Epithelial cell of proximal tubule (primary cell): ENCODE measurements at regions not wholly inside any gene's neighbourhood (a gene's known extent, or its start where the extent isn't known, plus 50 kb on each side); places are given as distances from the start of the nearest gene placed in this dataset.

ENCODE experiments used
- DNase-seq: peaks from one replicate; pipeline ENCODE4 v3.0.0-alpha.2; 2011; ENCODE audit warnings: low read depth
- H3K4me3 ChIP-seq: 2 replicates; pipeline ENCODE4 v1.5.1; 2011; ENCODE audit warnings: low read depth, mild to moderate bottlenecking, low read length
- CTCF ChIP-seq: conservative IDR thresholded peaks from 2 replicates; pipeline ENCODE4 v1.5.1; 2012; ENCODE audit warnings: low read depth, mild to moderate bottlenecking, low read length

- no peak for TF ChIP-seq CTCF
- no peak overlapping the region for H3K4me3 ChIP-seq
- DNase-seq = no peak
These were observed 131.6 kb upstream of the BMP4 start for GRCh38 chr14:54088271-54088670.

GRCh38 chr14:54090274-54090673 is 133.6 kb upstream of the BMP4 start:
- no peak overlapping the region for H3K4me3 ChIP-seq
- DNase-seq = no peak
- no peak for TF ChIP-seq CTCF

GRCh38 chr14:54094765-54095164 is 138.1 kb upstream of the BMP4 start:
- no peak for TF ChIP-seq CTCF
- no peak overlapping the region for H3K4me3 ChIP-seq
- DNase-seq = no peak

- TF ChIP-seq CTCF = no peak
- no peak overlapping the region for H3K4me3 ChIP-seq
- no peak for DNase-seq
These were observed 141.9 kb upstream of the BMP4 start for GRCh38 chr14:54098536-54098935.

GRCh38 chr14:54102051-54102456 is 145.4 kb upstream of the BMP4 start:
- H3K4me3 ChIP-seq = no peak overlapping the region
- DNase-seq = no peak
- no peak for TF ChIP-seq CTCF

- H3K4me3 ChIP-seq = no peak overlapping the region
- no peak for DNase-seq
- no peak for TF ChIP-seq CTCF
These were observed 145.9 kb upstream of the BMP4 start for GRCh38 chr14:54102530-54102929.

- DNase-seq = no peak
- H3K4me3 ChIP-seq = no peak overlapping the region
- no peak for TF ChIP-seq CTCF
These were observed 148.0 kb upstream of the BMP4 start for GRCh38 chr14:54104601-54105145.
